ENCODE measurements at regions not wholly inside any gene's neighbourhood (a gene's known extent, or its start where the extent isn't known, plus 50 kb on each side); places are given as distances from the start of the nearest gene placed in this dataset.

DNA sequence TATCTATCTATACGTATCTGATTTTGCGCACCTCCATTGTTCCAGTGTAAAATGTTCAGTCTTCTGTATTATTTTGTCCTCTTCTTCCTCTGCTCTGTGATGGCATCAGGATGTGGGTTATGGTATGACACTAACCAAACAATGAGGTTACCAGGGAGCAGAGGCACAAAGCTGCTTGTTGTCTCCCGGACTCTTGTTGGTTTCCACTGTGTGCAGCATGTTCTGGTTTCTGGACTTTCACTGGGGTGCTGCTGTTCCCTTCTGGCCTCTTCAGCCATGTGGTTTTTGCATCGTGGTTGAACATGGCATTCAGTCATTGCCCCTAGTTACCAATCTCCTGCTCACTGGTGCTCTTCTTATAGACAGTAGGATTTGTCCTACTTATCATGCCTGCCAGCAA is 665.9 kb downstream of the CBLN2 start:
- no peak for DNase-seq

DNA sequence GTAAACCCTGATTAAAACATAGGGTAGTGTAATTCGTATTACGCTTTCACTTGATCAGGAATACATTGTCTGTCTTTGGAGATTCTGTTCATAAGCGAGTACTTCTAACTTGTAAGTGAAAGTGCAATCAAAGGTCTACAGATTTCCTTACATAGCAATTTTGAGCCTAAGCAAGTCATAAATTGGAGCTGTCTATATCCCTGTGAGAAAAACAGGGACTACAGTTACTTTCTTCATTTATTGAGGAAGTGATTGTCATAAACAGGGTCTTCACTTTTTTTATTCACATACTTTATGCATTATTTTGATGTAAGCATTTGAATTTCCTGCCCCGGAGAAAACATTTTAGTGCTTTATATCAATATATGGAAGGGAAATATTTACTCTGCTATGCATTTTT is 670.4 kb downstream of the CBLN2 start:
- DNase-seq, result no peak

DNA sequence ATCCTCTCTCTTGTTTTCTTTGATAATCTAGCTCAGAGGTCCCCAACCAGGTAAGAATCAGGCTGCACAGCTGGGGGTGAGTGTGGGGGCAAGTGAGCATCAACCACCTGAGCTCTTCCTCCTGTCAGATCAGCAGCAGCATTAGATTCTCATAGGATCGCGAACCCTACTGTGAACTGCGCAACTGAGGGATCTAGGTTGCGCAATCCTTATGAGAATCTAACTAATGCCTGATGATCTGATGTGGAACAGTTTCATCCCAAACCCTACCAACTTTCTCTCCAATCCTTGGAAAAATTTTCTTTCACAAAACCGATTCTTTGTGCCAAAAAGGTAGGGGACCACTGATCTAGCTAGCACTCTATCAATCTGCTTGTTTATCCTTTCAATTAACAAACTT is 678.3 kb downstream of the CBLN2 start:
- DNase-seq, result no peak

DNA sequence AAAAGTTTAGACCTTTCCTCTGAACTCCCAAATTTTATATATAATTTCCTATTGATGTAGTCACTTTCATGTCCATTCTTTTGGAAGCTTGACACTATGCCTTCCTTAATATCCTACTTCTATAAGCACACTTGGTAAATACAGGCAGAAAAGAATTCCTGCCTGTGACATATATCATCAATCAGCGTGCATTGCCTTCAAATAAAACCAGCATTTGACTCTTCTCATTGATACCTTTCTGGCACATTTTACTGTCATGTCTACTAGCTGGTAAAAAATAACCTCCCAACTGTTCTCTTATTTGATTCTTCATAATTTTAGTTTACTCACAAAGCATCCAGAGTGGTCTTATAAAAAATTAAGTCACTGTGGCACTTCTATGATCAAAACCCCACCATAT is 693.5 kb downstream of the CBLN2 start:
- DNase-seq, result no peak

DNA sequence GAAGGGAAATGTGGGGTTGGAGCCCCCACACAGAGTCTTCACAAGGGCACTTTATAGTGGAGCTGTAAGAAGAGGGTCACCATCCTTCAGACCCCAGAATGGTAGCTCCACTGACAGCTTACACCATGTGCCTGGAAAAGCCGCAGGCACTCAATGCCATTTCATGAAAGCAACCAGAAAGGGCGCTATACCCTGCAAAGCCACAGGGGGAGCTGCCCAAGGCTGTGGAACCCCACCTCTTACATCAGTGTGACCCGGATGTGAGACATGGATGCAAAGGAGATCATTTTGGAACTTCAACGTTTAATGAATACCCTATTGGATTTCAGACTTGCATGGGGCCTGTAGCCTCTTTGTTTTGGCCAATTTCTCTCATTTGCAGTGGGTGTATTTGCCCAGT is 694.7 kb downstream of the CBLN2 start:
- DNase-seq, result no peak

DNA sequence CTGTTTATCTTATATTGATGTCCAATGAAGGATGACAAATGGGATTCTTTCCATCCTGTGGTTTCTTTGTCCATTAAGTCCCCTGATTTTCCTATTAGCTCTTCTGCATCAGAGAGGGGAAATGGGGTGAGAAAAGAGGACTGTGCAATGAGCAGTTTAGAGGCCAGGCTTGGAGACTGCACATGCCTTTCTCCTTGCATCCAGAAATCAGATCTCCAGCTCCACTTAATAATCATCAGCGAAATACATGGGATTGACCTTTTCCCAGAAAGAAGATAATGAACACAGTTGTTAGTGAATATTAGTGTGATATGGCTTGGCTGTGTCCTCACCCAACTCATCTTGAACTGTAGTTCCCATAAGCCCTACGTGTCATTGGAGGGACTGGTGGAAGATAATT is 697.4 kb downstream of the CBLN2 start:
- no peak for DNase-seq

DNA sequence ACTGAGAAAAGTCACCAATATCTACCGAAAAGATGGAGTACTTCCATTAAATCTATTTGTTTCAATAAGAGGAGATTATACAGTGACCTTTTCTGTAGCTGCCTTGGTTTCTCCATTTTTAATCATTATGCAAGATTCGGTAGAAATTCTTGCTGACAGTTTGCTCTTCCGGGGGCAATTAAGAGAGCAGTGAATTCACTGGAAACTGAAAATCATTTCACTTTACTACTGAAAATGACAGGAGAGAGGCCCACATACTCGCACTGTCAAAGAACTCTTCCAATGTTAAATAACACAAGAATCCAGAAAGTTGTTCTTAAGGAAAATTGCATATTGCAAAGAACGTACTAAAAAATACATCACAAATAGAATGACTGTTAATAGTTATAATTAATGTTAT is 699.3 kb downstream of the CBLN2 start:
- no peak for DNase-seq

DNA sequence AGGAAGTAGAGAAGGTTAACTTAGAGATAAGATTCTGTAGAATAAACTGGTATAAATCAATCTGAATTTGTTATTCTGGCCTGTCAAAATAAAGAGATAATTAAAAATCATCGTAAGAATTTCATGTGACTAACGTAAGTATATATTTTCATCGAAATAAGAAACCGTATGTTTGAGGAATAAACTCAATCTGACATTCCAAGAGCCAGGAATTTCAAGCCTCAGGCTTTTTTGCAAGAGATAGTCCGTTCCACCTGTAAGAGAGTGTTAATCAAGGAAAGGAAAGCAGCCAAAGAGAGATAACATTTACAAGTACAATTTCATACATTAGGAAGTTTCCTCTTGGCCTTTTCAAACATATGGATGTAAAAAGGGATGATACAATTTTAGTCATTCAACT is 701.5 kb downstream of the CBLN2 start:
- no peak for DNase-seq

DNA sequence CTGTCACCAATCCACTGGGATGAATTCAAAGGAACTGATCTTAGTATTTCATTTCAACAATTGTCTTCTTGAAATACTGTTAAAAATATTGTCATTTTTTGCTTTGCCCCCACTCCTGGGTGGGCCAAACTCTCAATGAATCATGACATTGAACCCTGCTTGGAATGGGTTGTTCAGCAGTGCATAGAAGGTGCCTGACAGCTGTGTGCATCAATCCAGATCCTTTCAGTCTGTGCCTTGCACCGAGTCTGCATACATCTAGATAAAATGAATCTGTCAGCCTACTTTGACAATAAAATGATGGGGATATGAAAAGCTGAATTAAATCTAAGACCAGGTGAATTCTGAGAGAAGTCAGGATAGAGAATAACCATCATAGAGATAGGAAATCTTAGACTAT is 706.6 kb downstream of the CBLN2 start:
- DNase-seq, result no peak

DNA sequence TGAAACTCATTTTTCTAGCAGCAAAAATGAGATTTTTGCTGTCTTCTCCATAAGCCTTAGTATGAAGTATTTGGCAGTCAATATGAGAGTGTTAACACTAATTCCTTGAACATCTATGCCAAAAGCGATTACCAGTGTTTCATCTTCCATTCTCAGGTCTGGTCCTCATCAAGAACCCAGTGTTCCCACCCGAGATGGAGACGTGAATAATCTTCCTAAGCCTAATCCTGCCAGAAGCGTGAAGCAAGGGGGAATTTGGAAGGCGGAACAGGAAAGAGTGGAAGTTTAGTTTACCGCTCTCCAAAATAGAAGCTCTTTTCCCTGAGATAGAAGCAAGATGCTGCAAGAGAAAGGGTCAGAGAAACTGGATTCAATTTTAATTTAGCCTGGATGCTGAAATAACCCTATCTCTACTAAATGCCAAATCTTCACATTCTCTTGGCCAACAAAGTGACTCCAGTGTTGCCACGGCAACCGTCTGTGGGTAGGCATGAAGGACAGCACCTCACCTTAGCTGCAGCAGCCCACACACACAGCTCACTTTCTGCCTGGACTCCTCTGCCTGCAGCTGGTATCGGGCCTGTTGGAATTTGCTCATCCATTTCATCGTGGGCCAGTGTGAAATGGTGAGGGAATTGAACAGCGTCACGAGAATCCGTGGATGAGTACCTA is 711.1 kb downstream of the CBLN2 start:
- DNase-seq, result no peak

DNA sequence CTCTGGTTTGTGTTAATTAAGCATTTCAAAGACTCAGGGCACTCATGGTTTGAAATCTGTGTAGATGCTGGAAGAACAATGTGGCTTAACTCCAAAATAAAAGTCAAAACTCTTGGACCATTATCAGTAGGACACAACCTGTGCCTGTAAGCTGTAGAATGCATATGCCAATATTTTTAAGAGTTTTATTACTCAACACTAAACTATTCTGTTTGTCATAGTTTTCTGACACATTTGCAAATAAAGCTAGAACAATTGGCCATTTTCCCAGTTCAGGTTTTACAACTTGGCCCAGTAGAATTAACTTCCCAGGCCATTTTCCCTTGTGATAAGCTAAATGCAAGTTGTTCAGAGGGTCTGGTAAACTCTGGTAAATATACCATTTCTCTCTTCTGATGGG is 713.1 kb downstream of the CBLN2 start:
- DNase-seq, result no peak

DNA sequence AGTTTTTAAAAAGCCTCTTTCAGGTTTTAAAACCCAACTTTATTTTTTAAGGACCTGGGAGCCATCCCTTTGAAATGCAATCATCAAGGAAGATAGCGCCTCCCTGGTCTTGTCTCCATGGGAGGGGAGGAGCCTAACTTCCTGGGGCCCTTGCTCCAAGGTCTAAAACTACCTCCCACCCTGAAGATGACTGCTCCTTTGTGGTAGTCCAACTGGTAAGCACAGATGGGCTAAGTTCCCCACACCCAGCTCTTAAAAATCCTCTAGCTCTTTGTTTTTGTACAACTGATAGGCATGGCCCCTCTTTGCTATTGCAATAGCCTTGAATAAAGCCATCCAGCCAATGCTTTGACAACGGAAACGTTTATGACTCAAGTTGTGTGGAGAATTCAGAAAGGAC is 716.8 kb downstream of the CBLN2 start:
- DNase-seq, result no peak

DNA sequence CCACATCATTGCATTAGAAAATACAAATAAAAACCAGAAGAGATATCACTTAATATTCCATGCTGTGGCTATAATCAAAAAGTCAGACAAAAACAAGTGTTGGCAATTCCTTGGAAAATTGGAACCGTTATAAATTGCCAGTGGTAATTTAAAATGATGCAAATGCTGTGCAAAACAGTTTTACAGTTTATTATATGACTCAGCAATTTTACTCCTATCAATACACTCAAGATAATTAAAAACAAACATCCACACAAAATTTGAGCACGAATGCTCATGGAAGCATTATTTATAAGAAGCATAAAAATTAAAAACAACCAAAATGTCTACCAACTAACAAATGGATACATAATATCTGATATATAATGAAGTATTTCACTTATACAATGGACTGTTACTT is 728.8 kb downstream of the CBLN2 start:
- DNase-seq, result no peak

DNA sequence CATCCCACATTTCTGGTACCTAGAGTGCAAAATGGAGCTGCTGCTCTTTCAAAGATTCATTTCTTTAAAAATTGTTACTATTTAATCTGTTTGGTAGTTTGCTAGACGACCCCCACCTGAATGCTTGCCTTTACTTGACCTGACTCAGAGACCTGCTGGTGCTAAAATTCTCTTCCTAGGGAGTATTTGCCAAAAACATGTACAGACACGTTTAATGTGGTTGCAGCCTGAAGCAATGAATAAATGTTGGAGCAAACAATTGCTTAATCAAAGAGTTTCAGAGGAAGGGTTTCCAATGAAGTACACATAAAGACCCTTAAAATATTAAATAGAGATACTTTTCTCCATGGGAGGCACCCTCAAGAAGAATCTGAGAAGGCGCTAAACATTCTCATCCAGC is 734.4 kb downstream of the CBLN2 start:
- DNase-seq, result no peak

DNA sequence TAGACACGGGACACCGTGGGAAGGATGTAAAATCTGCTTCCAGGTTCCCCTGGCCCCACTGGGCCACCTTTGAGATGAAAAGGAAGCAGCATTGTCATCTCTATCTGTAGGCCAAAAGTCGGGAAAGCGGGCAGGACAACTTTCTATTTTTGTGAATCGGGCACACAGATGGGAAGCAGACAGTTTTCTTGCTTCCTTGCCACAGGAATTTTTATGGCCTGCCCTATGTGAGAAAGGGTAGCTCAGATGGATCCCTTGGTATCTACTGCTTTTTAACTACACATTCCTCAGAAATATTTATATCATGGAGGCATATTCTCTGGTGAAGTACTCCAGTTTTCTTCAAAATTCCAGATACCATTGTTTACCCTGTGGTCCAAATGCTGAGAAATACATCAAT is 735.5 kb downstream of the CBLN2 start:
- no peak for DNase-seq

DNA sequence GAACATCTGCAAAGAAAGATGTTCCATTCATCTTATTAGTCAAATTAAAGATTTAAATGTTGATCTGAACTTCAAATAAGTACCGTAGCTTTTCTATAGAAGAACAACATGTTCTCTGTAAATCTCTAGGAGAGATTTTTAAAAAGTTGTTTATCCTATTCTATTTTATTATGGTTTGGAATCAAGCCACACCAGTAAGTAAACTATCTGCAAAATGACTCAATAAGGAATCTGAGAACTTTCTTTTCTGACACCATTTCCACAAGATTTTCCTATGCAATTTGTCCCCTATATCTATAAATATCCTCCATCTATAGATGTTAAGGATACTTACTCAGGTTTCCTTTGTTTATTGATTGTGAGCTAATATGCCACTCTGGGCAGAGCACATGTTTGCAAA is 736.6 kb downstream of the CBLN2 start:
- no peak for DNase-seq

DNA sequence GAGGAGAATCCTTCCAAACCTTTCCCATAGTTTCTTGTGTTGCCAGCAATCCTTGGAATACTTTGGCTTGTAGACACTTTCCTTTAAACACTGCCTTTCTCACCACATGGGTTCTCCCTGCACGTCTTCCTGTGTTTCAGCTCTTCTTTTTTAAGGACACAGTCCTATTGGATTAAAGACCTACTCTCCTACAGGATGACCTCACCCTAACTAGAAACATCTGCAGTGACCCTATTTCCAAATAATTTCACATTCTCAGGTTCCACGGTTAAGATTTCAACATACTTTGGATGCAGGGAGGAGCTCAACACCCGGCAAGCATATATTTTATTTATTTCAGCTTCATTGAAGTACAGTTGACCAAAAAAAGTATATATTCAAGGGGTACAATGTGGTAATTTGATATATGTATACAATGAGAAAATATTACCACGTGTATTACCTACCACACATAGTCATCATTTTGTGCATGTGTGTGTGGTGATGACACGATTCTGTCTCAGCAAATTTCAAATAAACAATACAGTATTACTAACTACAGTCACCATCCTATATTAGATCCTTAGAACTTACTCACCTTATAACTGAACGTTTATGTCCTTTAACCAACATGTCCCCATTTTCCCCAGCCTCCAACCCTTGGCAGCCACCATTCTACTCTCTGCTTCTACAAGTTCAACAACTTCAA is 745.0 kb downstream of the CBLN2 start:
- DNase-seq, result no peak

DNA sequence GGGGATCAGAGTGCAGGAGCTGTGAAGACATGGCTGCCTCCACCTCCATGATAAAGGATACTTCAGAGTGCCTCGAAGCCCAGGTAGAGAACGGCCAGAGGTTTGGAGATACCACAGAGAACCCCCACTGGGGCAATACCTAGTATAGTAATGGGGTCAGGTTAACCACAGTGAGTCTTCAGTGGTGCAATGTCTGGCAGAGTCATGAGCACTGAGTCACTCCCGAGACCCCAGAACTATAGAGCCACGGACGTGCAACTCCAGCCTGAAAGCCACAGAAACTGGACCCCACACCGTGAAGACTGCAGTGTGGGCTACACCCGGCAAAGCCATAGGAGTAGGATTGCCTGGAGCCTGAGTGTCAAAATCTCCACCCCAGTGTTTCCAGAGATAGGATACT is 746.6 kb downstream of the CBLN2 start:
- no peak for DNase-seq

DNA sequence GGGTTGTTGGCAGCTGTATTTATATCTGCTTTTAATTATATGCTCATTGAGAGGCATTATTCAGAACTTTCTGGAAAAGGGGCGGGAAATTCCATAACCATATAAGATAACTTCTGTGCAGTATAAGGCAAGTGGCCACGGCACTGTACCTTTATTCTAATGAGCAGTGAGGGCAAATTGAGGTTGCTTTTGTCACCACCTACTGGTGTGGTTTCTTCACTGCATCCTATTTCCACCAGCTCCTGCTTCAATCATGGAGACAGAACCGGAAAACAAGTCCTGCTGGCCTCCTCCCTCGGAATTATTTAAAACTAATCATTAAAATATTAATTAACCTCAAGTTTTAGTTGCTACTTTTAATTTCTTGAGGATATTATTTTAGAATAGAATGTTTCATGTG is 759.4 kb downstream of the CBLN2 start:
- DNase-seq, result no peak

DNA sequence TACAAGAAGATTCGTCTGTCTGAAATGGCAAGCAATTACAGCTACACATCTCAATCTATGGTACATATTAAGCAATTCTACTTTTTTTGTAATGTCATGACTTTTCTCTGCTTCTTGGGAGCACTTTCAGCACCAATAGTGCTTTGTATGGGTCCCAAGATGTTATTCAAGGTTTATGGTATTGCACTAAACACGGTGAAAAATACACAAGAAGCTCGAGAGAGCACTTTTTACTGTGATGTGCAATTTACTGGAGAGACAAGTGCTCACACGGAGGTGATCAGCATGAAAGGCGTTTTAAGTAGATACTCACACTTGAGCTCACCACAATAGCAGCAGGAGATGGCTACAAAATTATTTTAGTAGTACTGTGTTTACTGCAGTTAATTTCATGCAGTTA is 783.6 kb downstream of the CBLN2 start:
- DNase-seq, result no peak

DNA sequence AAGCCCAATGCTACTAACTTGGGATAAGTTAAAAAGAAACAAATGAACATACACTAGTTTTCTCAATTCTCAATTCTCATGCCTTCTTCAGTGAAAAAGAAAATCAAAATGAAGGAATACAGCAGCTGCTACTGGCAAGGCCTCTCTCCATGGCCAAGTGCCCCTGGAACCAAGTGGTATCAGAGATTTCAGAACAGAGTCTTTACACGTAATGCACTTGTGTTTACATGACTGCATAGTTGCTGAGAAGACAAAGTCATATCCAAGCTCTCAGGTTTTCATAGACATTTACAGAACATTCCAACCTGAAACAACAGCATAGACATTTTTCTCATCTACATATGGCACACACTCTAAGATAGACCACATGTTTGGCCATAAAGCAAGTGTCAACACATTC is 789.9 kb downstream of the CBLN2 start:
- no peak for DNase-seq

DNA sequence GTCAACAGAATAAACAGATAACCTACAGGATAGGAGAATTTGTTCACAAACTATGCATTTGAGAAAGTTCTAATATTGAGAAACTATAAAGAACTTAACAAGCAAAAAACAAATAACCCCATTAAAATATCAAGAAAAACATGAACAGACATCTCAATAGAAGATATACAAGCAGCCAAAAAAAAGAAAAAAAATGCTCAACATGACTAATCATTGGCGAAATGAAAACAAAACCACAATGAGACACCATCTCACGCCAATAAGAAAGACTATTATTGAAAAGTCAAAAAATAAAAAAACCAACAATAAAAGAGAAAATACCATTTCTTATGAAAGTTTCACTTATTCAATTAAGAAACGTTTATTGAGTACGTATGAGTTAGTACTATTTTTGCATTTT is 800.5 kb downstream of the CBLN2 start:
- no peak for DNase-seq

DNA sequence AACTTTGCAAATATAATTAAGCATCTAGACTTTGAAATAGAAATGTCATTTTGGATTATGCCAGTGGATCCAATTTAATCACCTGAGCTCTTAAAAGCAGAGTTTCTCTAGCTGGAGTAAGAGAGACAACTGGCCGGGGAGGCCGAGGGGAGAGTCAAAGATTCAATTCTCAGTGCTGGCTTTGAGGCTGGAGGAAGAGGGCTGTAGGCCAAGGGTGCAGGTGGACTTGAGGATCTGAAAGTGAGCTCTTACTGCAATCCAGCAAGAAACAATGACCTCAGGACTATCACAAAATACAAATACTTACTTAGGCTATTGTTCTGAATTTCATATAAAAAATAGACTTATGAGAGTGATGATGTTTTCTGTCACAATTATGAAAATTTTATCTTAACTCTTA is 814.5 kb downstream of the CBLN2 start:
- DNase-seq, result no peak

DNA sequence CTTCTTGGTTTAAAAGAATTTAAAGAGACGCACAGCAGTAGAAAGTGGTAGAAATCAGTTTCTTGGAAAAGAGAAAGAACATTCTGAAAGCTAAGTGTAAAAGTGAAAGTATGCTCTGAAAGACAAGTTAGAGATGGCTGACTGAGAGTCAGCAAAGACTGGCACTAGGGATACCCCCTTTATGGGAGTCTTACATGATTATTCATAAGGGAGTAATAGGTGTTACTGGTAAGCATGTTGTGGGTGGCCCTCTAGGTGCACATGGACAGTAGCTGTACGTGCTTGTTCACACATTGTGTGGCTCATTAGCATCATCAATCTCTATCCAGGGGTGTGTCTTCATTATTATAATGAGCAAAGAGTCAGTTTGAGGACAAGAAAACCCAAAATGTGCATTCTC is 816.2 kb downstream of the CBLN2 start:
- DNase-seq, result no peak

DNA sequence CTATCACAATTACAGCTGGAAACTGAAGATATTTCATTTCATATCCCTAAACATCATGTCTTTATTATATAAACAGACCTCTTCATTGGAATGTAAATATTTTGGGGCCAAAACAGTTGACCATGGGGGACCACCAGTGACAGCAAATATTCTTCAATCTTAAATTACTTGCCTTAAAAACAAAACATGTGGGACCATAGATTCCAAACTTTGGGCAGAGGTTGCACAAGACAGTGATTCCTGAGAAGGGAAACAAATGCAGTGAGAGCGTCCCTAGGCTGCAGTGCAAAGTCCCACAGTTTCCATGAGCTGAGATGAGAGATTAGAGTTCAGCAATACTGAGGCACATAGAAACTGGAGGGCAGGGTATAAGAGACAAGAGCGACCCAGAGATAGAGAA is 818.9 kb downstream of the CBLN2 start:
- DNase-seq, result no peak

Measured in T-helper 1 cell (primary cell).